Caco-2 (cell line): ENCODE measurements at regions not wholly inside any gene's neighbourhood (a gene's known extent, or its start where the extent isn't known, plus 50 kb on each side); places are given as distances from the start of the nearest gene placed in this dataset.

Experiments used
- BruUV-seq: library from RNA; stranded (reverse); fragments of 400-500 nt; replicated peaks from 2 replicates; lab custom pipeline; 2021; lab: Mats Ljungman, UMichigan
- CTCF ChIA-PET: fragments of 300-600 bp; sonication (Branson Sonifier 250); formaldehyde crosslinking; loops from one replicate; lab custom pipeline; 2022; ENCODE audit warnings: antibody characterized with exemption; lab: Charles Lee
- POLR2A ChIA-PET: fragments of 300-600 bp; sonication (Branson Sonifier 250); formaldehyde crosslinking; loops from one replicate; lab custom pipeline; 2022; ENCODE audit warnings: antibody characterized with exemption; lab: Charles Lee
- DNase-seq, 2 experiments: peaks; one replicate each; pipeline versions ENCODE4 v3.0.0 to v3.0.0-alpha.2; 2020 to 2022
- H3K27me3 ChIP-seq: replicated peaks from 2 replicates; pipeline ENCODE4 v1.6.0; 2011; ENCODE audit warnings: low read length; ENCODE audit not compliant: control insufficient read depth, insufficient read depth
- H3K36me3 ChIP-seq: 2 replicates; pipeline ENCODE4 v1.5.1; 2011; ENCODE audit warnings: low read length; ENCODE audit not compliant: control insufficient read depth, insufficient read depth
- H3K4me1 ChIP-seq: fragments of 250-450 bp; sonication (Bioruptor Pico); 2 replicates; pipeline ENCODE4 v1.5.1; 2020; ENCODE audit warnings: mild to moderate bottlenecking
- H3K4me3 ChIP-seq: 2 replicates; pipeline ENCODE4 v1.5.1; 2011; ENCODE audit warnings: low read depth, mild to moderate bottlenecking, control low read depth, low read length
- H3K9me3 ChIP-seq: fragments of 250-450 bp; sonication (Bioruptor Pico); 2 replicates; pipeline ENCODE4 v1.5.1; 2020; ENCODE audit warnings: mild to moderate bottlenecking, moderate library complexity
- H3K27ac Mint-ChIP-seq: one replicate; pipeline ENCODE4 v1.8.0; 2022; ENCODE audit warnings: mixed read lengths; ENCODE audit not compliant: unreplicated experiment
- H3K27me3 Mint-ChIP-seq: one replicate; pipeline ENCODE4 v1.8.0; 2022; ENCODE audit warnings: mixed read lengths; ENCODE audit not compliant: insufficient read depth, unreplicated experiment
- H3K36me3 Mint-ChIP-seq: one replicate; pipeline ENCODE4 v1.8.0; 2022; ENCODE audit warnings: mild to moderate bottlenecking, mixed read lengths; ENCODE audit not compliant: insufficient read depth, unreplicated experiment
- H3K4me1 Mint-ChIP-seq: one replicate; pipeline ENCODE4 v1.8.0; 2022; ENCODE audit warnings: low read depth, mixed read lengths; ENCODE audit not compliant: unreplicated experiment
- H3K4me3 Mint-ChIP-seq: one replicate; pipeline ENCODE4 v1.8.0; 2022; ENCODE audit warnings: mild to moderate bottlenecking, moderate library complexity, mixed read lengths; ENCODE audit not compliant: unreplicated experiment
- H3K9me3 Mint-ChIP-seq: one replicate; pipeline ENCODE4 v1.8.0; 2022; ENCODE audit warnings: mixed read lengths; ENCODE audit not compliant: unreplicated experiment
- intact Hi-C: fragments of 100-400 bp; cut with micrococcal nuclease; formaldehyde crosslinking; loops from one replicate; pipeline ENCODE4 v1.10.0; 2022; ENCODE audit not compliant: unreplicated experiment
- TF ChIP-seq, protein P1 (sequence below), 2 experiments: fragments of 200-600 bp in 1 of 2; IDR thresholded peaks; 1 replicate in 1 of 2; 2 replicates in 1 of 2; pipeline versions ENCODE4 v1.5.1 to v1.8.0; 2011 to 2022; ENCODE audit warnings: antibody characterized with exemption in 1 of 2, control low read depth in 1 of 2, inconsistent platforms in 1 of 2, low read depth in 1 of 2, low read length in 1 of 2, mild to moderate bottlenecking in 1 of 2, moderate library complexity in 1 of 2; ENCODE audit not compliant: insufficient read depth in 1 of 2, severe bottlenecking in 1 of 2, unreplicated experiment in 1 of 2

DNA sequence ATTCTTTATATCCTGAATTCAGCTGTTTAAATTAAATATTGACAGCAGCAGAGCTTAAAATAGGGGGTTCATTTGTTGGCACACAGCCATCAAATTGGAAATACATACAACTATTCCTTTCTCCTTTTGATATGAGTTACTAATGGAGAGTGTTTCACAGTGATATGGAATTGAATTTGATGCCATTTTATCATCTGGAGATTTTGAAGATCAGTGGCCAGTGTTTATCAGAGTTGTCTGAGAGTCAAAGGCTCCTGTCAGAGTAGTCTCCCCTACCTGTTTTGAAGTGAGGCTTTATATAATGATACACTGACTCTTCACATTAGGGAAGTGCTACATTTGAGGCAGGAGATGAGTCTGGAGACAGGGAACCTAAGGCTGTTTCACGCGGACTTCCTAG, 1286.3 kb downstream of the TECRL start:
- TF ChIP-seq, protein P1, sequence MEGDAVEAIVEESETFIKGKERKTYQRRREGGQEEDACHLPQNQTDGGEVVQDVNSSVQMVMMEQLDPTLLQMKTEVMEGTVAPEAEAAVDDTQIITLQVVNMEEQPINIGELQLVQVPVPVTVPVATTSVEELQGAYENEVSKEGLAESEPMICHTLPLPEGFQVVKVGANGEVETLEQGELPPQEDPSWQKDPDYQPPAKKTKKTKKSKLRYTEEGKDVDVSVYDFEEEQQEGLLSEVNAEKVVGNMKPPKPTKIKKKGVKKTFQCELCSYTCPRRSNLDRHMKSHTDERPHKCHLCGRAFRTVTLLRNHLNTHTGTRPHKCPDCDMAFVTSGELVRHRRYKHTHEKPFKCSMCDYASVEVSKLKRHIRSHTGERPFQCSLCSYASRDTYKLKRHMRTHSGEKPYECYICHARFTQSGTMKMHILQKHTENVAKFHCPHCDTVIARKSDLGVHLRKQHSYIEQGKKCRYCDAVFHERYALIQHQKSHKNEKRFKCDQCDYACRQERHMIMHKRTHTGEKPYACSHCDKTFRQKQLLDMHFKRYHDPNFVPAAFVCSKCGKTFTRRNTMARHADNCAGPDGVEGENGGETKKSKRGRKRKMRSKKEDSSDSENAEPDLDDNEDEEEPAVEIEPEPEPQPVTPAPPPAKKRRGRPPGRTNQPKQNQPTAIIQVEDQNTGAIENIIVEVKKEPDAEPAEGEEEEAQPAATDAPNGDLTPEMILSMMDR (IDR thresholded peaks at IDR 0.05; ENCODE audit: insufficient read depth in 1 of 2, low read depth in 1 of 2, low read length in 1 of 2, severe bottlenecking in 1 of 2, unreplicated experiment in 1 of 2): no peak
- ChIA-PET POLR2A (no interaction called here), CTCF (no interaction called here)
- Histone ChIP-seq H3K4me1 (no peaks in the 10 kb centered on the region), H3K27me3 (no peaks in the 10 kb centered on the region), H3K36me3 (no peaks in the 10 kb centered on the region), H3K4me3 (no peak overlapping the region), H3K9me3 (no peaks in the 10 kb centered on the region)
- H3K9me3 Mint-ChIP-seq: no peaks in the 10 kb centered on the region
- no peaks in the 10 kb centered on the region for H3K27me3 Mint-ChIP-seq
- BruUV-seq: no TSS peak
- H3K4me3 Mint-ChIP-seq: no peak overlapping the region
- H3K36me3 Mint-ChIP-seq: no peaks in the 10 kb centered on the region
- DNase-seq: no peak
- intact Hi-C loops: no loop called here
- no peak overlapping the region for H3K27ac Mint-ChIP-seq
- no peaks in the 10 kb centered on the region for H3K4me1 Mint-ChIP-seq

DNA sequence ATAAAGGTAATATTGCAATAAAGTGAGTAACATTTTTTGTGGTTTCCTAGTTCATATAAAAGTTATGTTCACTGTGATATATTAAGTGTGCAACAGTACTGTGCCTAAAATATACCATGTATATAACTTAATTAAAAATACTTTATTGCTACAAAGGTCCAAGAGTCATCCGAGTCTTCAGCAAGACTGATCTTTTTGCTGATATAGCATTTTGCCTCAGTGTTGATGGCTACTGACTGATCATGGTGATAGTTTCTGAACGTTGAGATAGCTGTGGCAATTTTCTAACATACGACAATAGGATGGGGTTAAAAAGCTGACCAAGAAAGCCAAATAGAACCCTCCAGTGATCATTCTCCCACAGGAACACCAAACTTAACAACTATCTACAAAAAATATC, 1302.7 kb downstream of the TECRL start:
- Histone ChIP-seq H3K9me3 (no peaks in the 10 kb centered on the region), H3K4me1 (no peaks in the 10 kb centered on the region), H3K36me3 (no peaks in the 10 kb centered on the region), H3K27me3 (no peaks in the 10 kb centered on the region), H3K4me3 (no peak overlapping the region)
- intact Hi-C loops: no loop called here
- POLR2A ChIA-PET: no interaction called here
- TF ChIP-seq, protein P1 (IDR thresholded peaks at IDR 0.05; ENCODE audit: insufficient read depth in 1 of 2, low read depth in 1 of 2, low read length in 1 of 2, severe bottlenecking in 1 of 2, unreplicated experiment in 1 of 2): no peak
- BruUV-seq: no TSS peak
- Mint-ChIP-seq H3K4me1 (no peaks in the 10 kb centered on the region), H3K27ac (no peak overlapping the region), H3K36me3 (no peaks in the 10 kb centered on the region), H3K4me3 (no peak overlapping the region), H3K27me3 (no peaks in the 10 kb centered on the region), H3K9me3 (no peaks in the 10 kb centered on the region)
- CTCF ChIA-PET: no interaction called here
- DNase-seq: no peak

DNA sequence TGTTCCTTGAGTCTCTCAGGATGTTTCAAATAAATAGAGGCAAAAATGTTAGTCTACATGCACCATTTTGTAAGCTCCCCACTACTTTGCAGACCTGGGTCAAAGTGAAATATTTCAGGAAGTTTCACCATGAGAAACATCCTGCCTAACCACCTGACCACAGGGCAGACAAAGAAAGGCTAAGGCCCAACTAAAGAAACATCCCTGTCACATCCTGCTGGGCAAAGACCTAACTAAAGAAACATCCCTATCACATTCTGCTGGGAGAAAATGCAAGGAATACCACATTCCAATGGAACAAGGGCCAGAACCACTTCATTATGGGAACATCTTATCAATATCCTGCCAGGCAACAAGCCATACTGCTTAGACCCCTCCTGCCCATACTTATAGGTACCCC, 1303.4 kb downstream of the TECRL start:
- Histone ChIP-seq H3K27me3 (no peaks in the 10 kb centered on the region), H3K36me3 (no peaks in the 10 kb centered on the region), H3K4me3 (no peak overlapping the region), H3K9me3 (no peaks in the 10 kb centered on the region), H3K4me1 (no peaks in the 10 kb centered on the region)
- CTCF ChIA-PET: no interaction called here
- no peaks in the 10 kb centered on the region for H3K9me3 Mint-ChIP-seq
- H3K27ac Mint-ChIP-seq: no peak overlapping the region
- intact Hi-C loops: no loop called here
- BruUV-seq: no TSS peak
- TF ChIP-seq, protein P1 (IDR thresholded peaks at IDR 0.05; ENCODE audit: insufficient read depth in 1 of 2, low read depth in 1 of 2, low read length in 1 of 2, severe bottlenecking in 1 of 2, unreplicated experiment in 1 of 2): no peak
- no peak overlapping the region for H3K4me3 Mint-ChIP-seq
- POLR2A ChIA-PET: no interaction called here
- DNase-seq: no peak
- H3K4me1 Mint-ChIP-seq: no peaks in the 10 kb centered on the region
- no peaks in the 10 kb centered on the region for H3K27me3 Mint-ChIP-seq
- H3K36me3 Mint-ChIP-seq: no peaks in the 10 kb centered on the region
